C4-2B (cell line): ENCODE measurements at regions not wholly inside any gene's neighbourhood (a gene's known extent, or its start where the extent isn't known, plus 50 kb on each side); places are given as distances from the start of the nearest gene placed in this dataset.

Experiments used
- H3K27ac ChIP-seq: fragments of 450-650 bp; 2 replicates; pipeline ENCODE4 v1.5.1; 2017
- ZFX ChIP-seq: fragments of 450-650 bp; IDR thresholded peaks from 2 replicates; pipeline ENCODE4 v1.6.1; 2017
- TF ChIP-seq, protein P1 (sequence below): fragments of 450-650 bp; conservative IDR thresholded peaks from 2 replicates; pipeline ENCODE4 v1.5.1; 2017; ENCODE audit warnings: mild to moderate bottlenecking

DNA sequence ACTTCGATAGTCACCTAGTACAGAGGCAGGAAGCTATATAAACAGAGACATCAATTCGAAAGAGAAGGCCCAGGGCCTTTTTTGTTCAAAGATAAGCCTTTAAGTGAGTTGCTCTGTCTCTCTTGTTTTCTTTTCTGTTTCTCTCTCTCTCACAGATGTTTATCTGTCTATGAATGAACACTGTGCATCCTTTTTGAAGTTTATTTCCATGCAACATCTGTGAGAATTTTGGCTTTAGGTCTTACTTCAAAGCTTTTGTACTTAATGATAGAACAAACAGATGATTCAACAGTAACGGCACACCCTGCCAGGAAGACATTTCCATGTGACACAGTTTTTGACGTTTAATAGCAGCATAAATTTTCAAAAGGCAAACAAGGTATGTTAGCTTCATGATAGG lies 1413.1 kb upstream of the CDH6 start:
- TF ChIP-seq ZFX: no peak
- TF ChIP-seq, protein P1, sequence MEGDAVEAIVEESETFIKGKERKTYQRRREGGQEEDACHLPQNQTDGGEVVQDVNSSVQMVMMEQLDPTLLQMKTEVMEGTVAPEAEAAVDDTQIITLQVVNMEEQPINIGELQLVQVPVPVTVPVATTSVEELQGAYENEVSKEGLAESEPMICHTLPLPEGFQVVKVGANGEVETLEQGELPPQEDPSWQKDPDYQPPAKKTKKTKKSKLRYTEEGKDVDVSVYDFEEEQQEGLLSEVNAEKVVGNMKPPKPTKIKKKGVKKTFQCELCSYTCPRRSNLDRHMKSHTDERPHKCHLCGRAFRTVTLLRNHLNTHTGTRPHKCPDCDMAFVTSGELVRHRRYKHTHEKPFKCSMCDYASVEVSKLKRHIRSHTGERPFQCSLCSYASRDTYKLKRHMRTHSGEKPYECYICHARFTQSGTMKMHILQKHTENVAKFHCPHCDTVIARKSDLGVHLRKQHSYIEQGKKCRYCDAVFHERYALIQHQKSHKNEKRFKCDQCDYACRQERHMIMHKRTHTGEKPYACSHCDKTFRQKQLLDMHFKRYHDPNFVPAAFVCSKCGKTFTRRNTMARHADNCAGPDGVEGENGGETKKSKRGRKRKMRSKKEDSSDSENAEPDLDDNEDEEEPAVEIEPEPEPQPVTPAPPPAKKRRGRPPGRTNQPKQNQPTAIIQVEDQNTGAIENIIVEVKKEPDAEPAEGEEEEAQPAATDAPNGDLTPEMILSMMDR: no peak
- no peak overlapping the region for H3K27ac ChIP-seq

DNA sequence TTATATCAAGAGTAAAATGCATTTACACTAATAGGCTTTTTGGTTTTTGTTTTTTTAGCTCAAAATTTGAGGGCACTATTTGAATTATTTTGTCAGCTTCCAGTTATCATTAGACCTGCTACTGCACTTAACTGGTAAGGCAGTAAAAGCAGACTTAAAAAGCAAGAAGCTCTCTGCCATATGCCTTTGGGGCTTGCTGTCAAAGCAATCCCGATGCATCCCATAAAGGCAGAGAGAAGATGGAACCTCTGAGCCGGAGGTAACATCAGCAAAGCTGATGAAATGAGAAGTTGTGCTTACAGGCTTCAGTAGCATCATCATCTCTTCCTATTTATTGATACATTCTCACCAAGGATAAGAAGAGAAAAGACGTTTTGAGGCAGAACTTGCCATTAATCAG lies 1414.3 kb upstream of the CDH6 start:
- TF ChIP-seq ZFX: no peak
- TF ChIP-seq, protein P1: no peak
- no peak overlapping the region for H3K27ac ChIP-seq

DNA sequence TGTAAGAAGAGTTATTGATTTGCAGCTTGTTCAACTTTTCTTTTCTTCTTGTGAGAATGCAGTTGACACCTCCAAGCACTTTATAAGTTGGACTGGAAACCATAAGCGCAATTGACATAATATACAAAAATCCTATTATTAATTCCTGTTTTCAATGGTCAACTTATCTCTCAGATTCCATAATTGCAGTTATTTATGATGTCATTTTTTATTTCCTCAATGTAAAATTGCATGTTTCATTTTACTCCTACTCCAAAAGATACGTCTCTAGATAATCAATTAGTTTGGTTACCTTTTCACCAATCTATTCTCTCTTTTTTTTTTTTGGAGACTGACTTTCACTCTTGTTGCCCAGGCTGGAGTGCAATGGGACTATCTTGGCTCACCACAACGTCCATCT lies 1416.1 kb upstream of the CDH6 start:
- TF ChIP-seq ZFX: no peak
- TF ChIP-seq, protein P1: no peak
- H3K27ac ChIP-seq: no peak overlapping the region

DNA sequence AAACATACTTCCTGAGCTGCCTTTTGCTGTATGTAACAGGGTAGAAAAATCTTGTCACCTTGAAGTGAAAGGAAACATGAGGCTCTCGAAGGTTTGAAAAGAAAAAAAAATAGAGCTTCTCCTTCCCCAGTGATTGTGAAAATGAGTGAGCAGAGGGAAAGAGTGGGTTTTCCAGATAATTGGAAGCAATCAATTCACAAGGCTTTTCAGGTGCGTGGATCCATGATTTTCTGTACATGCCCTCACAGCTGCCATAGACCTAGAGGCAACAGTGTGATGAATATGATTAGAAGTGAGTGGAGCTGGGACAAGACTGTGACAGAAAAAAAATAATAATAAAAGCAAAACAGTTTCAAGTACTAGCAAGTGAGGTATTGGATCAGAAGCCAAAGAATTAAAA lies 1422.5 kb upstream of the CDH6 start:
- no peak overlapping the region for H3K27ac ChIP-seq
- TF ChIP-seq, protein P1: no peak
- no peak for TF ChIP-seq ZFX

DNA sequence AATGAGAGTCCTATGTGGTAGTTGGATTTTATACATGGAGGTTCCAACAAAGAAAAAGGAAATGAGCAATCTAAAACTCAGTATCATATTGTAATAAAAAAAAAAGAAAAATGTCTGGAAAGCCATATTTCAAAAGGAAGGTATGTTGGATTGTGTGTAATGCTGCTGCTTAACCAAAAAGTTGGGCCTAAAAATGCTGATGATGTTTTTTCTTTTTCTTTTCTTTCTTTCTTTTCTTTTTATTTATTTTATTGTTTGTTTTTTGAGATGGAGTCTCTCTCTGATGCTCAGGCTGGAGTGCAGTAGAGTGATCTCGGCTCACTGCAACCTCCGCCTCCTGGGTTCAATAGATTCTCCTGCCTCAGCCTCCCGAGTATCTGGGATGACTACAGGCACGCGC lies 1424.0 kb upstream of the CDH6 start:
- no peak for TF ChIP-seq ZFX
- TF ChIP-seq, protein P1: no peak
- no peak overlapping the region for H3K27ac ChIP-seq

DNA sequence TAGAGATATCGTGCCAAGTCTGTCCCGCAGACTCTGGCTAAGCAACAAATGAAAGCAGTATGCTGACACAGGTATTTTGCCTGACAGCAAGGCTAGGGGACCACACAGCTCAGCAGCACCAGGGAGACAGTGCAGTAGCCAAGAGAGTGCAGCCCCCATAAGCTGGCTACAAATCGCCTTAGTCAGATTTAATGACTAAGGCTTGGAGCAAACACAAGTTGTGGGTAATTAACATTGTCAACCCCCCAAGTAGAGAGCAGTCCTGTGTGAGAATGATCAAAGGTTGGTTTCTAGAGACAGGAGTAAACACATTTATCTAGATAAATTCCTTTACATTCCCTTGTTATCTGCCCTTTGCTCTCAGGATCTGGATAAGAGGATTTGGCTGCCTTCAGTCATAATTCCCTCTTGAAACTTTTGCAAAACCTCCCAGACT lies 1434.5 kb upstream of the CDH6 start:
- TF ChIP-seq, protein P1: no peak
- TF ChIP-seq ZFX: no peak
- no peak overlapping the region for H3K27ac ChIP-seq

DNA sequence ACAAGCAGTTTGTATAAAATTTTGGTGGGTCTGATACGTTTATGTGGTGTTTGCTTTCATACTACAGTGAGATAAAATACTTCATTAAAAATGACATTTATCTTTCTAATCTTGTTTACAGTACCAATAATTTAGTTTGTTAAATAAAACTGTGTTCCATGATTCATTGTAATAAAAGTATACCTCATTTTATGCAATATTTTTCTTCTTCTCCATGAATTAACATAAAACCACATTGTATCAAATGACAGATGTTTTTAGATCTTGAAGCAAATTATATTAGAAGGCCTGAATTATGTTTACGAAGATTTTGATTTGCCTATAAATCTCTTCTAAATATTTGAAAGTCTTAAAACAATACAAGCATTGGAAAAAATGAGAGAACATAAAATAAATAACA lies 1443.0 kb upstream of the CDH6 start:
- TF ChIP-seq ZFX: no peak
- TF ChIP-seq, protein P1: no peak

More for the DNA sequence above, 1443.0 kb upstream of the CDH6 start:
- no peak overlapping the region for H3K27ac ChIP-seq
